ENCODE measurements at regions not wholly inside any gene's neighbourhood (a gene's known extent, or its start where the extent isn't known, plus 50 kb on each side); places are given as distances from the start of the nearest gene placed in this dataset.

GRCh38 chr5:10161778-10162177 is 87.9 kb downstream of the ATPSCKMT start:
- no peaks in the 10 kb centered on the region for H3K4me1 ChIP-seq (ENCODE audit: control insufficient read depth in 1 of 2, extremely low read depth in 1 of 2, insufficient read depth in 2 of 2, low read length in 2 of 2)
- Mint-ChIP-seq H3K27me3 (peaks cover 4 to 5% of the 10 kb centered on the region in 2 donors), H3K9me3 (peaks cover 20 to 28% (median 24%) of the 10 kb centered on the region in 3 donors), H3K27ac (no peak overlapping the region), H3K4me3 (no peak overlapping the region), H3K36me3 (peaks cover 3% of the 10 kb centered on the region), H3K4me1 (no peaks in the 10 kb centered on the region)
- ChIA-PET POLR2A (no interaction called here), CTCF (interaction anchor here in 1 of 2 donors (0.6 kb wide), 2 partner anchors 30 to 1855 kb away, joined by 3 to 6 read pairs; no protein-coding TSS in a partner anchor)
- WGBS (ENCODE audit: insufficient coverage): 73% methylated on average over 3 of the region's 3 CpGs
- no peak overlapping the region for H3K4me3 ChIP-seq (ENCODE audit: control insufficient read depth in 1 of 2, extremely low read depth in 1 of 2, low read length in 1 of 2)
- H3K27me3 ChIP-seq (replicated peaks in 1 of 2; ENCODE audit: control insufficient read depth in 2 of 2, extremely low read depth in 1 of 2, insufficient read depth in 2 of 2, low read length in 1 of 2): peaks cover 0 to 7% of the 10 kb centered on the region in 2 experiments
- H3K9me3 ChIP-seq: no peaks in the 10 kb centered on the region
- ATAC-seq (replicated peaks in 1 of 4): no peak
- no peak for DNase-seq
- H3K27ac ChIP-seq (ENCODE audit: low read length): no peak overlapping the region
- no peaks in the 10 kb centered on the region for H3K36me3 ChIP-seq (ENCODE audit: control insufficient read depth in 2 of 2, extremely low read depth in 1 of 2, insufficient read depth in 1 of 2, low read length in 1 of 2)

- ATAC-seq (replicated peaks in 1 of 4) (no peak), DNase-seq (no peak)
- Histone ChIP-seq H3K4me3 (ENCODE audit: control insufficient read depth in 1 of 2, extremely low read depth in 1 of 2, low read length in 1 of 2) (no peak overlapping the region), H3K27ac (ENCODE audit: low read length) (no peak overlapping the region), H3K9me3 (no peaks in the 10 kb centered on the region), H3K36me3 (ENCODE audit: control insufficient read depth in 2 of 2, extremely low read depth in 1 of 2, insufficient read depth in 1 of 2, low read length in 1 of 2) (no peaks in the 10 kb centered on the region), H3K4me1 (ENCODE audit: control insufficient read depth in 1 of 2, extremely low read depth in 1 of 2, insufficient read depth in 2 of 2, low read length in 2 of 2) (no peaks in the 10 kb centered on the region), H3K27me3 (replicated peaks in 1 of 2; ENCODE audit: control insufficient read depth in 2 of 2, extremely low read depth in 1 of 2, insufficient read depth in 2 of 2, low read length in 1 of 2) (peaks cover 0 to 7% of the 10 kb centered on the region in 2 experiments)
- CTCF ChIA-PET: no interaction called here
- Mint-ChIP-seq H3K4me3 (no peak overlapping the region), H3K36me3 (peaks cover 3% of the 10 kb centered on the region), H3K9me3 (peaks cover 14 to 18% (median 14%) of the 10 kb centered on the region in 3 donors), H3K27me3 (peaks cover 4 to 5% of the 10 kb centered on the region in 2 donors), H3K4me1 (no peaks in the 10 kb centered on the region), H3K27ac (no peak overlapping the region)
- WGBS (ENCODE audit: insufficient coverage): no CpG with 5 or more reads among the region's 3 CpGs
- POLR2A ChIA-PET: no interaction called here
Measured at GRCh38 chr5:10160241-10160640, 89.4 kb downstream of the ATPSCKMT start.

GRCh38 chr5:10158886-10159285 is 90.8 kb downstream of the ATPSCKMT start:
- peaks cover 0 to 9% of the 10 kb centered on the region in 2 experiments for H3K27me3 ChIP-seq (replicated peaks in 1 of 2; ENCODE audit: control insufficient read depth in 2 of 2, extremely low read depth in 1 of 2, insufficient read depth in 2 of 2, low read length in 1 of 2)
- Mint-ChIP-seq H3K36me3 (peaks cover 3% of the 10 kb centered on the region), H3K4me3 (no peak overlapping the region), H3K27me3 (peaks cover 4 to 5% of the 10 kb centered on the region in 2 donors), H3K27ac (no peak overlapping the region), H3K4me1 (no peaks in the 10 kb centered on the region), H3K9me3 (peaks cover 2 to 6% (median 6%) of the 10 kb centered on the region in 3 donors)
- H3K27ac ChIP-seq (ENCODE audit: low read length): no peak overlapping the region
- DNase-seq (no peak), ATAC-seq (replicated peaks in 1 of 4) (no peak)
- ChIA-PET POLR2A (no interaction called here), CTCF (no interaction called here)
- H3K9me3 ChIP-seq: no peaks in the 10 kb centered on the region
- H3K36me3 ChIP-seq (ENCODE audit: control insufficient read depth in 2 of 2, extremely low read depth in 1 of 2, insufficient read depth in 1 of 2, low read length in 1 of 2): no peaks in the 10 kb centered on the region
- H3K4me3 ChIP-seq (ENCODE audit: control insufficient read depth in 1 of 2, extremely low read depth in 1 of 2, low read length in 1 of 2): no peak overlapping the region
- H3K4me1 ChIP-seq (ENCODE audit: control insufficient read depth in 1 of 2, extremely low read depth in 1 of 2, insufficient read depth in 2 of 2, low read length in 2 of 2): no peaks in the 10 kb centered on the region

- CTCF ChIA-PET: no interaction called here
- Histone ChIP-seq H3K27me3 (replicated peaks in 1 of 2; ENCODE audit: control insufficient read depth in 2 of 2, extremely low read depth in 1 of 2, insufficient read depth in 2 of 2, low read length in 1 of 2) (peaks cover 0 to 9% of the 10 kb centered on the region in 2 experiments), H3K4me3 (ENCODE audit: control insufficient read depth in 1 of 2, extremely low read depth in 1 of 2, low read length in 1 of 2) (no peak overlapping the region), H3K4me1 (ENCODE audit: control insufficient read depth in 1 of 2, extremely low read depth in 1 of 2, insufficient read depth in 2 of 2, low read length in 2 of 2) (no peaks in the 10 kb centered on the region), H3K9me3 (no peaks in the 10 kb centered on the region), H3K27ac (ENCODE audit: low read length) (no peak overlapping the region), H3K36me3 (ENCODE audit: control insufficient read depth in 2 of 2, extremely low read depth in 1 of 2, insufficient read depth in 1 of 2, low read length in 1 of 2) (no peaks in the 10 kb centered on the region)
- POLR2A ChIA-PET: no interaction called here
- Mint-ChIP-seq H3K4me1 (no peaks in the 10 kb centered on the region), H3K4me3 (no peak overlapping the region), H3K27ac (no peak overlapping the region), H3K9me3 (peaks cover 0 to 3% (median 0%) of the 10 kb centered on the region in 3 donors), H3K27me3 (peaks cover 2 to 5% of the 10 kb centered on the region in 2 donors), H3K36me3 (no peaks in the 10 kb centered on the region)
- ATAC-seq (replicated peaks in 1 of 4): no peak
- WGBS (ENCODE audit: insufficient coverage): 33% methylated on average over 2 of the region's 3 CpGs
- DNase-seq: no peak
Measured at GRCh38 chr5:10157085-10157669, 92.5 kb downstream of the ATPSCKMT start.

- Histone ChIP-seq H3K4me1 (ENCODE audit: control insufficient read depth in 1 of 2, extremely low read depth in 1 of 2, insufficient read depth in 2 of 2, low read length in 2 of 2) (no peaks in the 10 kb centered on the region), H3K36me3 (ENCODE audit: control insufficient read depth in 2 of 2, extremely low read depth in 1 of 2, insufficient read depth in 1 of 2, low read length in 1 of 2) (no peaks in the 10 kb centered on the region), H3K27me3 (replicated peaks in 1 of 2; ENCODE audit: control insufficient read depth in 2 of 2, extremely low read depth in 1 of 2, insufficient read depth in 2 of 2, low read length in 1 of 2) (peaks cover 0 to 2% of the 10 kb centered on the region in 2 experiments), H3K27ac (ENCODE audit: low read length) (no peak overlapping the region), H3K4me3 (ENCODE audit: control insufficient read depth in 1 of 2, extremely low read depth in 1 of 2, low read length in 1 of 2) (no peak overlapping the region), H3K9me3 (no peaks in the 10 kb centered on the region)
- H3K36me3 Mint-ChIP-seq: no peaks in the 10 kb centered on the region
- H3K4me3 Mint-ChIP-seq: no peak overlapping the region
- peaks cover 2 to 5% of the 10 kb centered on the region in 2 donors for H3K27me3 Mint-ChIP-seq
- peaks cover 0 to 3% (median 0%) of the 10 kb centered on the region in 3 donors for H3K9me3 Mint-ChIP-seq
- no peak overlapping the region for H3K27ac Mint-ChIP-seq
- WGBS (ENCODE audit: insufficient coverage): 43% methylated on average over 1 of the region's 3 CpGs
- ATAC-seq (replicated peaks in 1 of 4): no peak
- ChIA-PET POLR2A (no interaction called here), CTCF (no interaction called here)
- no peaks in the 10 kb centered on the region for H3K4me1 Mint-ChIP-seq
- DNase-seq: no peak
Measured at GRCh38 chr5:10155897-10156667, 93.6 kb downstream of the ATPSCKMT start.

- DNase-seq: no peak
- Mint-ChIP-seq H3K9me3 (no peaks in the 10 kb centered on the region), H3K4me3 (no peak overlapping the region), H3K4me1 (no peaks in the 10 kb centered on the region), H3K27me3 (peaks cover 3 to 5% of the 10 kb centered on the region in 2 donors), H3K27ac (no peak overlapping the region), H3K36me3 (no peaks in the 10 kb centered on the region)
- no CpG with 5 or more reads among the region's 3 CpGs for WGBS (ENCODE audit: insufficient coverage)
- no peaks in the 10 kb centered on the region for H3K4me1 ChIP-seq (ENCODE audit: control insufficient read depth in 1 of 2, extremely low read depth in 1 of 2, insufficient read depth in 2 of 2, low read length in 2 of 2)
- H3K27ac ChIP-seq (ENCODE audit: low read length): no peak overlapping the region
- H3K4me3 ChIP-seq (ENCODE audit: control insufficient read depth in 1 of 2, extremely low read depth in 1 of 2, low read length in 1 of 2): no peak overlapping the region
- no peaks in the 10 kb centered on the region for H3K36me3 ChIP-seq (ENCODE audit: control insufficient read depth in 2 of 2, extremely low read depth in 1 of 2, insufficient read depth in 1 of 2, low read length in 1 of 2)
- H3K27me3 ChIP-seq (replicated peaks in 1 of 2; ENCODE audit: control insufficient read depth in 2 of 2, extremely low read depth in 1 of 2, insufficient read depth in 2 of 2, low read length in 1 of 2): peaks cover 0 to 5% of the 10 kb centered on the region in 2 experiments
- ATAC-seq (replicated peaks in 1 of 4): no peak
- H3K9me3 ChIP-seq: no peaks in the 10 kb centered on the region
- POLR2A ChIA-PET: no interaction called here
- CTCF ChIA-PET: interaction anchor here in 1 of 2 donors (0.7 kb wide), 1 partner anchor 73 kb away, joined by 3 read pairs; no protein-coding TSS in a partner anchor
Measured at GRCh38 chr5:10153808-10154537, 95.7 kb downstream of the ATPSCKMT start.
